ENCODE measurements at regions not wholly inside any gene's neighbourhood (a gene's known extent, or its start where the extent isn't known, plus 50 kb on each side); places are given as distances from the start of the nearest gene placed in this dataset.
"Not testable (repeated sequence)": the region's sequence is repeated elsewhere in the genome, so short reads cannot be mapped to it uniquely, and the experiment has no call there.

DNA sequence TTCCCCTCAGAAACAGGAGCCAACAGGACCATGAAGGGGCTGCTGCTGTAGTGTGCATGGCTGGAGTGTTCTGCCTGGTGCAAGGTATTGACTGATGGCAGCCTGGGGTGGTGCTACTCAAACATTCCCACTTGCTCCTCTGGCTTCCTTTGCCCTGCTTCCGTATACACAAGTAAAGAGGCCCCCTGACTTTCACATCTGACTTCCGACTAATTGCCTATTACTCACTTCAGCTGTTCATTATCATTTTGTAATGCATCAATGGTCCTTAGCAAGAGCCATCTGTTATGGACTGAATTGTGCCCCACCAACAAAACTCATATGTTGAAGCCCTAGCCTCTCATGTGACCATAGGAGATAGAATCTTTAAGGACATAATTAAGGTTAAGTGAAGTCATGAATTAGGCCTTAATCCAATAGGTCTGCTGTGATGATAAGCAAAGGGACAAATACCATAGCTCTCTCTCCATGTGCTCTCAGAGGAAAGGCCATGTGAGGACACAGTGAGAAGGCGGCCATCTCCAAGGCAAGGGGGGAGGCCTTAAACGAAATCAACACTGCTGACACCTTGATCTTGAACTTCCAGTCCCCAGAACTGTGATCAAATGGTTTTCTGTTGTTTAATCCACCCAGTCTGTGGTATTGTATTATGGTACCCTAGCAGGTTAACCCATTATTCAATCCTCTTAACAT lies 122.5 kb upstream of the CLNK start:
- no peak for DNase-seq

GRCh38 chr4:10803713-10804343 lies 119.3 kb upstream of the CLNK start:
- DNase-seq = no peak

DNA sequence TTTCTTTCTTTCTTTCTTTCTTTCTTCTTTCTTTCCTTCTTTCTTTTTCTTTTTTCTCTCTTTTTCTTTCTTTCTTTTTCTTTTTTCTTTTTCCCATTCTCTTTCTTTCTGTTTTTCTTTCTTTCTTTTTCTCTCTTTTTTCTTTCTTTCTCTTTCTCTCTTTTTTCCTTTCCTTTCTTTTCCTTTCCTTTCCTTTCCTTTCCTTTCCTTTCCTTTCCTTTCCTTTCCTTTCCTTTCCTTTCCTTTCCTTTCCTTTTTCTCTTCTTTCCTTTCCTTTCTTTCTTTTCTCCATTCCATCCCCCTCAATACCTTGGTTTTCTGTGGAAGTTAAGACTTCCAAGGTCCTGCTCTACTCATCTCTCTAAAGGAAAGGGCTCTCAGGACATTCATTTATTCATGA lies 102.8 kb upstream of the CLNK start:
- no peak for DNase-seq

DNA sequence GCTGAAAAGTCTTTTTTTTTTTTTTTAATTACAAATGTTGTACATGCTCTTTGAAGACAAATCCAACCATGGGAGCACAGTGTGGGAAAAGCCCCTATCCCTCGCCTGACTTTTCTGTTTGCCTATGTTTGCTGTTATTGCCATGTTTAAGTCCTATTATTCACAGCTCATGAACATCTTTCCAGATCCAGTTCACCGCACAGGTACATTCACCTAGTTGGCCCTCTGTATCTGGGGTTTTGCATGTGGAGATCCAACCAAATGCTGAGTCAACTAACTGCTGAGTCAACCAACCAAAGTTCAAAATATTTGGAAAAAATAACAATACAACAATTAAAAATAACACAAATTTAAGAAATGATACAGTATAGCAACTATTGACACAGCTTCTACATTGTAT lies 100.1 kb upstream of the CLNK start:
- no peak for DNase-seq

DNA sequence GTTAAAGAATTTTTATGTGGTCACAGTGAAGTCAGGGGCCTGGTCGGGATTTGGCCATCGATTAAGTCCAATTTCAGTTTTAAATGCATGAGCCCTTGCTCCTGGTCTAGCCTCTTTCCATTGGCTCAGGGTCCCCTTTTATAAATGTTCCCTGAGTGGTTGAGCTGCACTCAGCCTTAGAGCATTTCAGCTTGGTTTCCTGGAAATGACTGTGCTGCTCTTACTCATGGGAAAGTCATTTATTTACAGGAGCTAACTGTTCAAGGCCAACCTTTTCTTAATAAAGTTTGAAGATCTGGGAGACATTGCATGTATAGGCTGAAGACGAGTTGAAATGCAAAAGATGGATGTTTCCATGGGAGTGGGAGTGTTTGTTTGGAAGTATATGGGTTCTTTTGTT lies 98.8 kb upstream of the CLNK start:
- no peak for DNase-seq

- DNase-seq = no peak
Observed at GRCh38 chr4:10781805-10782204, 97.2 kb upstream of the CLNK start.

GRCh38 chr4:10780803-10781202 lies 96.2 kb upstream of the CLNK start:
- DNase-seq = not testable (repeated sequence)

DNA sequence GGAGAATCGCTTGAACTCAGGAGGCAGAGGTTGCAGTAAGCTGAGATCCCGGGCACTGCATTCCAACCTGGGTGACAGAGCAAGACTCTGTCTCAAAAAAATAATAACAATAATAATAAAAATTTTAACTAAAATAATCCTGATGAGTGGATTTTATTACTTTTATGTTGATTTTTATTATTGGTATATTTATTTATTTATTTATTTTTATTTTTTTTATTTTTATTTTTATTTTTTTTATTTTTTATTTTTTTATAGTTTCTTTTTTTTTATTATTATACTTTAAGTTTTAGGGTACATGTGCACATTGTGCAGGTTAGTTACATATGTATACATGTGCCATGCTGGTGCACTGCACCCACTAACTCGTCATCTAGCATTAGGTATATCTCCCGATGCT lies 90.6 kb upstream of the CLNK start:
- DNase-seq = not testable (repeated sequence)

- DNase-seq = no peak
Observed at GRCh38 chr4:10773656-10774055, 89.1 kb upstream of the CLNK start.

DNA sequence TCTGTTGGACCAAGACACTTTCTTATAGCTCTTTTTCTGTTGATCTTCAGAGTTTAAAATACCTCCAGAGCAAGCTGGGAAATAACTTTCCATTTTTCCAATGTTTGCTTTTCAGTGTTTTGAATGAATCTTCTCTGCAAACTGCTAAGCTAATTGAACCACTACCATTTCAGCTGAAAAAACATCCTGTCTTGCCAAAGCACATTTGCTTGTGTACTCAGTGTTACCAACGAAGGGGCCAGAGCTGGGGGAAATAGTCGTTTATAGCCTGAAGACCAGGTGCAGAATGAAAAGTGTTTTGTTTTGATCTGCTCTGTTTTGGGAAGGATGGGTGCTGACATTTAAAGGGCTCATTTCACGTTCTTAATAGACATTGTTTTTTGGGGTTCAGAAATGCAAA lies 88.4 kb upstream of the CLNK start:
- DNase-seq = no peak

GRCh38 chr4:10765386-10765785 lies 80.8 kb upstream of the CLNK start:
- DNase-seq = no peak

- DNase-seq = no peak
Observed at GRCh38 chr4:10762561-10762960, 78.0 kb upstream of the CLNK start.

DNA sequence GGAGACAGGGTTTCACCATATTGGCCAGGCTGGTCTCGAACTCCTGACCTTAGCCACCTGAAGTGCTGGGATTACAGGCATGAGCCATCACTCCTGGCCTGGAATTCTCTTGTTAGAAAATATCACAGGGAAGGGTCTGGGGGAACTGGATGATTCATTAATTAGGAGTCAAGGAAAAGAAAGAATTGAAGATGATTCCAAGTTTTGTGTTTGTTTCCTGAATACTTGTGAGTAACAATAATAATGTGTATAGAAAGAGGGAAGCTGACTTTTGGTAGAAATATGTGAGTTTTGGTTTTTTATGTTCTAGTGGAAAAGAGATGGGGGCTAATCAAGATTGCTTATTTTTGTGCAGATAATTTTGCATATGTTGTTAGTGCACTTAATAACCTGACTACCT lies 77.3 kb upstream of the CLNK start:
- DNase-seq = no peak

DNA sequence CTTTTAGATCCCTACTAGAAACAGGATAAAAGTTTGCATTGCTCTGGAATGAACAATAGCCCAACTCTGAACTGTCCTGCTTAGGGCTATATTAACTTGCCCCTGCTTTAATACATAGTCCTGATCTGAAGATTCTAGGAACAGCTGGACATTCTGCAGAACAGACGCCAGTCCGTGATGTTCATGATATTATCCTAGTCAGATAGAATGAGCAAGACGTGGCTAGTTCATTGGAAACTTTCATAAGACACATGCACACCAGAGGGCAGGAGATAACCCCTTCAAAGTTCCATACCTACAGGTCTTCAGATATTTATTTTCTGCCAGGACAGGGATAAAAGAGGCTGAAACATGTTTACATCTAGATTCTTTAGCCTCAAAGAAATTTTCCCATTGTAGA lies 75.5 kb upstream of the CLNK start:
- DNase-seq = no peak

DNA sequence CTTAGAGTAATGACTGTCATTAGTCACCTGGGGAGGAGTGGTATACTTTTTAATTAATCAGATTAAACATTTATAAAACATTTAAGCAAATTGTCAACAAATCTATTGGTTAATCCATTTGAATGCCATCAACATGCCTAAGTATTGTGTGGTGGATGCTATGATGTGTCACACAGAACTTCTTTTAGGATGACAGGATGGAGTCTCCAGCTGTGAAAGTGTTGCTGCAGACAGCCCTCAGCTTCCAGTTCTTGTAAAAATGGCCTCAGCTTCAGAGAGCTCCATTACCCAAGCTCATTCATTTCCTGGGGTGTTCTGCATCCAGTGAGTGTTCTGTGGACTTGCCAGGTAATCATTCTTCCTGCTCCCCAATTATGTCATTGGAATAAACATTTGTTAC lies 74.3 kb upstream of the CLNK start:
- no peak for DNase-seq

DNA sequence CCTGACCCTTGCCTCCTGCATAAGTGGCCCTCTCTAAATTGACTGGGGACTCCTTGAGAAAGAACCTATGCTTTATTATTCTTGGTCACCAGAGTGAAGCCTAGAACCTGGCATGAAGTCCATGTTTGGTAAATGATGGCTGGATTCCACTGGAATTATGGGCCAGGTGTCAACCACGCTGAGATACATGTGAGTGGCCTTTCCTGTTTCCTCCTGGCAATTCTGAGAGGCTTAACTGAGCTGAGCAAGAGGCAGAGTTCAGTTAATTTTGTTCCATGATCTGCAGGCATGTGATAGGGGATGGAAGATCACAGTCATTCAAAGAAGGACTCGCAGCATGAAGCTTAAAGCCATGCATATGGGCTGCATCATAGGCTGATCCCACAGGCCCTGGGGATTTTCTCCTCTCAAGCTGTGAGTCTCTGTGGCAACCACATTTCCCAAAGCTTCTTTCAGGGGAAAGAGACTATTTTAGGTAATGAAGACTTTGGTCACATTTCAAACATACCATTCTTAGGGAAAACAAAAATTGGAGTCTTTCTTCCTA lies 69.4 kb upstream of the CLNK start:
- no peak for DNase-seq

- no peak for DNase-seq
Observed at GRCh38 chr4:10753336-10753735, 68.8 kb upstream of the CLNK start.

GRCh38 chr4:10750714-10751113 lies 66.1 kb upstream of the CLNK start:
- no peak for DNase-seq

DNA sequence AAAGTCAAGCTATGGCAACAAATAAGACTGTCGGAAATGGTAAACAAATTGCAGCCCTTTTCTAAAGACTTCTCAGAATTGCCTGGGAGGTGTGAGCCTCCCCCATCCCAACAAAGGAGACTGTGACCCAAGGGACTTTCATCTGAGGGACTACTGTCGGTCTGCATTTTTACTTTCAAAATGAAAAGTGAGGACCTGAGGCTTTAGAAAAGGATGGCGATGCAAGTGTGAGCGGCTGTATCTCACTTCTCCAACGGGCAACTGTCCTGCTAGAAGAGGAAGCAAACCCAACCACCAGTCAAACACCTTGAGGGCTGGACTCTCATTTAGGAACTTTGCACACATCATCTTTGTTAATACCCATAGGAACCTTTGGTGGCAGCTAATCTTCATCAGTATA lies 62.6 kb upstream of the CLNK start:
- no peak for DNase-seq

DNA sequence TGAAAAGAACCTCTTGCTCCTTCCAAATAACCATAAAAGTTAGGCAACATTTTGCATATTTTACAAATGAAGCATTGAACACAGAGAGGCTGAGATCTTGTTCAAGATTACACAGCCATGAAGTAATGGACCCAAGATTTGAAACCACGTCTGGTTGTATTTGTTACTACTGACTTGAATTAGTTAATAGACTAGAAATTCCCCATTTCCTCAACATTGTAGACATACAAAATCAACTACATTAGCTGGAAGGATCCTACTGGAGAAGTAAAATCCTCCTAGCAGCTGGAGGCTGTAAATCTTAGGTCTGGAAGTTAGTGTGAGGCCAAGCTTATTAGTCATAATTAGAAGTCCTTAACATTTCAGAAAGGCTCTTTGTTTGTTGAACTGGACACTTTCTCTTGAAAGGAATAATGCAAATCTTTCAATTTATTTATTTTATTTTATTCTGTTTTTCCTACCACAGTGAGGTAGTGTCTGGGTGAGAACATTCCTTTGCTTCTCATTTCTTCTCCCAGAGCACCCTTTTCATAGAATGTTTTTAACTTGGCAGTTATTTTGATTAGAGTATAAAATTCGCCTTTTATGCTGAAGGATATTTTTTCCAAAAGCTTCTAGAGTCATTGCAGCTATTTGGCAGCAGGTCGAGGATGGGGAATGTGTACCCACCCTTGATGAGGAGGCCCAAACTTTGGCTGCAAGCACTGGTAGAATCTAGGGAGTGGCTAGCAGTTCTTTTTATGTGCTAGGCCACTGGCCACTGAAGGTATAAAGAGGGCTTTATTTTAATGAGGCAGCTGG lies 62.0 kb upstream of the CLNK start:
- DNase-seq = no peak

- DNase-seq = no peak
Observed at GRCh38 chr4:10743357-10743756, 58.8 kb upstream of the CLNK start.

- no peak for DNase-seq
Observed at GRCh38 chr4:10741961-10742699, 57.6 kb upstream of the CLNK start.
